T-helper 17 cell (primary cell): ENCODE measurements at regions not wholly inside any gene's neighbourhood (a gene's known extent, or its start where the extent isn't known, plus 50 kb on each side); places are given as distances from the start of the nearest gene placed in this dataset.

ENCODE experiments used
- ATAC-seq: fragments of 150-1000 bp; cut with Tn5 transposase; 2 replicates; pipeline ENCODE4 v1.10.0; 2021; ENCODE audit warnings: mild to moderate bottlenecking, moderate library complexity
- DNase-seq, 3 donors: peaks; one replicate each; pipeline versions ENCODE4 v3.0.0 to v3.0.0-alpha.2; 2020 to 2021
- H3K9me3 ChIP-seq: one replicate; pipeline ENCODE4 v1.7.0; 2013; ENCODE audit warnings: low read length, mild to moderate bottlenecking; ENCODE audit not compliant: control insufficient read depth, poor library complexity, severe bottlenecking
- H3K27ac Mint-ChIP-seq: one replicate; pipeline ENCODE4 v1.8.0; 2022; ENCODE audit warnings: mild to moderate bottlenecking, moderate library complexity, mixed read lengths
- H3K27me3 Mint-ChIP-seq: one replicate; pipeline ENCODE4 v1.8.0; 2022; ENCODE audit warnings: mixed read lengths
- H3K36me3 Mint-ChIP-seq: one replicate; pipeline ENCODE4 v1.8.0; 2022; ENCODE audit warnings: low read depth, mixed read lengths
- H3K4me1 Mint-ChIP-seq: one replicate; pipeline ENCODE4 v1.8.0; 2022; ENCODE audit warnings: mild to moderate bottlenecking, mixed read lengths
- H3K4me3 Mint-ChIP-seq: one replicate; pipeline ENCODE4 v1.8.0; 2022; ENCODE audit warnings: mild to moderate bottlenecking, moderate library complexity, mixed read lengths

DNA sequence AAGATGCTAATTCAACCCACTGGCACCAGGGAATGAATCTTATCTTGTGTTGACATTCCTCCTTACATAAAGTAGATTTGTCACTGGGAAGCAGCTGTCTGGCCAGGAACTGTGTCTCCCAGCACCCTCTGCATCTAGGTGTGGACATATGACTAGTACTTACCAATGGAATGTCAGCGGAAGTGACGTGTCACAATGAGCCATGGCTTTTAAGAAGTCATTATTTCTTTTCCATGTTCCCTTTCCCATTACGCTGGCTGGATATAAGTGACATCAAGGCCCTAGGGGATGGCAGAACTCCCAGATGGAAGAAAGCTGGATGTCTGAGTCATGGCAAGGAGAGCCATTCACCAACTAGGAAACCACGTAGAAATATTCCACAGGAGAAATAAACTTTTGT, 84.7 kb upstream of the MAST4 start:
- H3K9me3 ChIP-seq: no peaks in the 10 kb centered on the region
- Mint-ChIP-seq H3K4me1 (no peaks in the 10 kb centered on the region), H3K4me3 (no peak overlapping the region), H3K27ac (no peak overlapping the region), H3K27me3 (peaks cover 22% of the 10 kb centered on the region), H3K36me3 (no peaks in the 10 kb centered on the region)
- DNase-seq (no peak), ATAC-seq (no peak)

- H3K4me1 Mint-ChIP-seq: no peaks in the 10 kb centered on the region
- peaks cover 22% of the 10 kb centered on the region for H3K27me3 Mint-ChIP-seq
- ATAC-seq (no peak), DNase-seq (no peak)
- no peaks in the 10 kb centered on the region for H3K36me3 Mint-ChIP-seq
- no peaks in the 10 kb centered on the region for H3K9me3 ChIP-seq
- no peak overlapping the region for H3K27ac Mint-ChIP-seq
- H3K4me3 Mint-ChIP-seq: no peak overlapping the region
Measured at GRCh38 chr5:66513130-66513529, 83.1 kb upstream of the MAST4 start.

GRCh38 chr5:66515209-66515608, 81.0 kb upstream of the MAST4 start:
- DNase-seq (no peak), ATAC-seq (no peak)
- H3K36me3 Mint-ChIP-seq: no peaks in the 10 kb centered on the region
- no peak overlapping the region for H3K27ac Mint-ChIP-seq
- H3K9me3 ChIP-seq: no peaks in the 10 kb centered on the region
- no peak overlapping the region for H3K4me3 Mint-ChIP-seq
- no peaks in the 10 kb centered on the region for H3K4me1 Mint-ChIP-seq
- H3K27me3 Mint-ChIP-seq: peaks cover 5% of the 10 kb centered on the region

DNA sequence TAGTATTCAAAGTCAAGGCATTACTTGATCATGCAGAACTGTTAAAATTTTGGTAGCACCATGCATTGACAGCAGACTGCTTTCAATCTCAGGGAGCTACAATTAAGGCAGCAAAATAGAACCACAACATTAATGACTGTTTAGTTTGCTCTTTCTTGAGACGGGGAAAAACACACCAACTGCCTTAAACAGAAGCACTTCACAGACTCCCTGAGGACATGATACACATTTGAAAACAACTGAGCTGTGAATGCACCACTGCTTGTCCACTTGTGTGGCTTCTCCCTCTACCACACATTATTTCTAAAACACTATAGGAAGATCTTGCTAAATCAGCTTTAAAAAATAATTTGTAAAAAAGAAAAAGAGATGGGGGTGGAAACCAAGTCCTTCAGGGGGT, 79.6 kb upstream of the MAST4 start:
- DNase-seq: no peak
- Mint-ChIP-seq H3K4me3 (no peak overlapping the region), H3K36me3 (no peaks in the 10 kb centered on the region), H3K4me1 (no peaks in the 10 kb centered on the region), H3K27ac (no peak overlapping the region), H3K27me3 (no peaks in the 10 kb centered on the region)
- H3K9me3 ChIP-seq: no peaks in the 10 kb centered on the region
- ATAC-seq: no peak

GRCh38 chr5:66517351-66517750, 78.8 kb upstream of the MAST4 start:
- H3K27me3 Mint-ChIP-seq: no peaks in the 10 kb centered on the region
- no peaks in the 10 kb centered on the region for H3K9me3 ChIP-seq
- no peak overlapping the region for H3K27ac Mint-ChIP-seq
- DNase-seq: no peak
- no peaks in the 10 kb centered on the region for H3K4me1 Mint-ChIP-seq
- ATAC-seq: no peak
- no peaks in the 10 kb centered on the region for H3K36me3 Mint-ChIP-seq
- no peak overlapping the region for H3K4me3 Mint-ChIP-seq

- no peaks in the 10 kb centered on the region for H3K9me3 ChIP-seq
- H3K4me1 Mint-ChIP-seq: no peaks in the 10 kb centered on the region
- H3K36me3 Mint-ChIP-seq: no peaks in the 10 kb centered on the region
- no peak overlapping the region for H3K27ac Mint-ChIP-seq
- H3K4me3 Mint-ChIP-seq: no peak overlapping the region
- no peak for ATAC-seq
- DNase-seq: no peak
- H3K27me3 Mint-ChIP-seq: no peaks in the 10 kb centered on the region
Measured at GRCh38 chr5:66518052-66518451, 78.1 kb upstream of the MAST4 start.

DNA sequence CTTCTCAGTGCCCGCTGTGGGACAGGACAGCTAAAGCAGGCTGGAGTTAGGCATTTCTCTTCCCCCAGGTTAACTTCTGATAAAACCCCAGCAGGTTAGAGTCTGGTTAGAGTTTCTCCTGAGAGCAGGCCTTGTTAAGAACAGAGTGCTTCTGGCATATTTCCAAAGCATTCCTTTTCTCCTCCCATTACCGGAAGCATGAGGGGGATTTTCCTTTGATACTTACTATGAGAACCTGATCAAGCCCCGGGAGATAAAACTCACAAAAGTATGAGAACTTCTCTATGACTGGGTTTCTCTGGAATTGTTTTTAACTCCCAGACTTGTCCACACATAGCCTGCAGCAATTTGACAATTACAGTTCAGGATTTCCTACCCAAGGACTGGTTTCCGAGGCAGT, 77.4 kb upstream of the MAST4 start:
- no peaks in the 10 kb centered on the region for H3K4me1 Mint-ChIP-seq
- no peak overlapping the region for H3K4me3 Mint-ChIP-seq
- no peaks in the 10 kb centered on the region for H3K36me3 Mint-ChIP-seq
- no peak for ATAC-seq
- H3K27ac Mint-ChIP-seq: no peak overlapping the region
- no peak for DNase-seq
- no peaks in the 10 kb centered on the region for H3K27me3 Mint-ChIP-seq
- no peaks in the 10 kb centered on the region for H3K9me3 ChIP-seq

DNA sequence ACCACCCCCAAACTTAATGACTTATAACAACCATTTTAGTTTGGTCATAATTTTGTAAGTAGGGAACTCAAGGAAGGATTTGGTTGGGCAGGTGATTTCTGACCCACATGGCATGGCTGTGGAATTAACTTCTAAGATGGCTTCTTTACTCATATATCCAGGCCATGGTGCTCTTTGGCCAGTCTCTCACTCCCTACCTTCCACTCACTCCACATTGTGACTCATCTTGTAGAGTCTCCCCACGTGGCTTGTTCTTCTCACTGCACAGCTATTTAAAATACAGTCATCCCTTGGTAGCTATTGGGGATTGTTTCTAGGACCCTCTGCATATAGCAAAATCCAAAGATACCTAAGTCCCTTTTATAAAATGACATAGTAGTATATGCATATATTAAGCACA, 76.6 kb upstream of the MAST4 start:
- Mint-ChIP-seq H3K4me1 (no peaks in the 10 kb centered on the region), H3K4me3 (no peak overlapping the region), H3K27ac (no peak overlapping the region), H3K36me3 (no peaks in the 10 kb centered on the region), H3K27me3 (no peaks in the 10 kb centered on the region)
- ATAC-seq (no peak), DNase-seq (no peak)
- H3K9me3 ChIP-seq: no peaks in the 10 kb centered on the region

- DNase-seq: no peak
Measured at GRCh38 chr5:66520854-66521253, 75.3 kb upstream of the MAST4 start.

DNA sequence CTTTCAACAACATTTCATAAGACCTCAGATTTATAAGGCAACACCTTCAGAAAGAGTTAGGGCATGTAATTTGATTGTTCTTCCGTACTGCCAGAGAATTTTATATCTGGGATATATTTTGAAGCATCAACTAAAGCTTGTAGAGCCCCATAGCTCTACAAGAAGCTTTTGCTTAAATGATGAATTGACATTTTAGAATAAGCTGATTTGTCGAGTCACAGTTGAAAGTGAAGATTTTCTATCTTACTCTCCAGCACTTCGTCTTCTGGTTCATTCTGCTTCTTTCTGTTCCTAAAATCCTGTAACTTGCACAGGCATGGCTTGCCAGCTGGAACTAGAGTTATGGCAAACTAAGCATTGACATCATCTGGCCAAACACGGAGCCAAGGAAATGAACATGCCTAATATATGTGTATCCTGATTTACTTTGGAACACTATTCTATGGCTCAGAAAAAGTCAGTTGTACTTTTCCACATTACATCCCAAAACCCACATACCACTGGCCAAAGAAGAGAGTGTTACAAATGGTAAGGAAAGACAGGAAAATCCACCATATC, 68.6 kb upstream of the MAST4 start:
- Mint-ChIP-seq H3K27ac (no peak overlapping the region), H3K27me3 (peaks cover 14% of the 10 kb centered on the region), H3K4me1 (no peaks in the 10 kb centered on the region), H3K36me3 (peaks cover 2% of the 10 kb centered on the region), H3K4me3 (no peak overlapping the region)
- ATAC-seq: no peak
- no peak for DNase-seq
- H3K9me3 ChIP-seq: no peaks in the 10 kb centered on the region

More at GRCh38 chr5:66520854-66521253, 75.3 kb upstream of the MAST4 start:
- no peak overlapping the region for H3K27ac Mint-ChIP-seq
- no peaks in the 10 kb centered on the region for H3K36me3 Mint-ChIP-seq
- no peaks in the 10 kb centered on the region for H3K9me3 ChIP-seq
- no peaks in the 10 kb centered on the region for H3K27me3 Mint-ChIP-seq
- no peaks in the 10 kb centered on the region for H3K4me1 Mint-ChIP-seq
- no peak for ATAC-seq
- H3K4me3 Mint-ChIP-seq: no peak overlapping the region

GRCh38 chr5:66529182-66529581, 67.0 kb upstream of the MAST4 start:
- no peak overlapping the region for H3K27ac Mint-ChIP-seq
- H3K9me3 ChIP-seq: no peaks in the 10 kb centered on the region
- no peaks in the 10 kb centered on the region for H3K4me1 Mint-ChIP-seq
- H3K36me3 Mint-ChIP-seq: peaks cover 5% of the 10 kb centered on the region
- DNase-seq (no peak), ATAC-seq (no peak)
- H3K27me3 Mint-ChIP-seq: peaks cover 19% of the 10 kb centered on the region
- H3K4me3 Mint-ChIP-seq: no peak overlapping the region

DNA sequence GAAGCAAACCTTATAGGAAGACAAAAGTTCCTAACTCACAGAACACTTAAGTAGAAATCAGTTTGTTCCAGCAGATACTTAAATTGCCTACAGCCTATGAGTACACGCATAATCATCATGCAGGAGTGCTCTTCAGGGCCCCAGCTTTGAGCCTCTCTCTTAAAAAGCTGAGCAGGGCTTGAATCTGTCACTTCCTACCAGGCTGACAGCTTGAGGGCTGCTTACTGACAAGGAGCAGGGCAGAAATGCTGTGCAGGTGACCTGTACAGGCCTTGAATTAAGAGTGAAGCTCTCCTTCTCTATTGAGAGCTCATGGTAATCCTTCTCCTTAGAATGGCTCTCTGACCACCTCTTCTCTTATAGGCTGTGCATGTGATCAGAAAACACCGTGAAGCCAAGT, 66.5 kb upstream of the MAST4 start:
- no peak overlapping the region for H3K4me3 Mint-ChIP-seq

GRCh38 chr5:66538126-66538525, 58.1 kb upstream of the MAST4 start:
- Mint-ChIP-seq H3K4me3 (no peak overlapping the region), H3K27ac (no peak overlapping the region), H3K36me3 (peaks cover 6% of the 10 kb centered on the region), H3K27me3 (peaks cover 23% of the 10 kb centered on the region), H3K4me1 (no peaks in the 10 kb centered on the region)
- no peak for ATAC-seq
- no peaks in the 10 kb centered on the region for H3K9me3 ChIP-seq
- DNase-seq: no peak

More for the DNA sequence above, 66.5 kb upstream of the MAST4 start:
- ATAC-seq: no peak
- H3K9me3 ChIP-seq: no peaks in the 10 kb centered on the region
- Mint-ChIP-seq H3K4me1 (no peaks in the 10 kb centered on the region), H3K27ac (no peak overlapping the region), H3K36me3 (peaks cover 5% of the 10 kb centered on the region), H3K27me3 (peaks cover 19% of the 10 kb centered on the region)
- no peak for DNase-seq

DNA sequence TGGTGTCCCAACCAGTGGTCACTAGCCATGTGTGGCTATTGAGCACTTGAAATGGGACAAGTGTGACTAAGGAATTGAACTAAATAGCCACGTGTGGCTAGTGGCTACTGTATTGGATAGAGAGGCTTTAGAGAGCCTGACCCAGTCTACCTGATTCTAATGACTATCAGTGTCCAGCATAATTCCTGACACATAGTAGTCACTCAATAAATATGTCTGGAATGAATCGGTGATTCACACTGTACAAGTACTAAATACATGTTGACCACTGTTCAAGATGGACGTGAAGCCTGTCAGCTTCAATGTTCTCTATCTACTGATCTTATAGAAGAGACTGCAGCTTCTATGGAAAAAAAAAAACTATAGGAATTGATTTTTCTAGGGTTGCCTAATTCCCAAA, 57.7 kb upstream of the MAST4 start:
- DNase-seq: no peak
- no peaks in the 10 kb centered on the region for H3K9me3 ChIP-seq
- ATAC-seq: no peak
- H3K27me3 Mint-ChIP-seq: peaks cover 23% of the 10 kb centered on the region
- no peaks in the 10 kb centered on the region for H3K4me1 Mint-ChIP-seq
- H3K36me3 Mint-ChIP-seq: peaks cover 6% of the 10 kb centered on the region
- H3K27ac Mint-ChIP-seq: no peak overlapping the region
- H3K4me3 Mint-ChIP-seq: no peak overlapping the region
